ENCODE measurements at regions not wholly inside any gene's neighbourhood (a gene's known extent, or its start where the extent isn't known, plus 50 kb on each side); places are given as distances from the start of the nearest gene placed in this dataset.

- DNase-seq: no peak
- intact Hi-C loops (cut with DNase I): no loop called here
These were observed 221.9 kb upstream of the CDH4 start for GRCh38 chr20:61030130-61030529.

- no peak for DNase-seq
- intact Hi-C loops (cut with DNase I): no loop called here
These were observed 220.8 kb upstream of the CDH4 start for GRCh38 chr20:61031101-61031830.

- DNase-seq: no peak
- intact Hi-C loops (cut with DNase I): no loop called here
These were observed 214.6 kb upstream of the CDH4 start for GRCh38 chr20:61037498-61037897.

GRCh38 chr20:61041481-61041880 lies 210.6 kb upstream of the CDH4 start:
- DNase-seq: no peak
- intact Hi-C loops (cut with DNase I): no loop called here

- peak in 2 of 10 donors; percentile 19 to 23 for DNase-seq
- intact Hi-C loops (cut with DNase I): no loop called here
These were observed 209.3 kb upstream of the CDH4 start for GRCh38 chr20:61042506-61043385.

GRCh38 chr20:61043681-61044080 lies 208.4 kb upstream of the CDH4 start:
- no peak for DNase-seq
- intact Hi-C loops (cut with DNase I): no loop called here

- DNase-seq: no peak
- intact Hi-C loops (cut with DNase I): no loop called here
These were observed 207.6 kb upstream of the CDH4 start for GRCh38 chr20:61044499-61044898.

GRCh38 chr20:61045091-61045490 lies 207.0 kb upstream of the CDH4 start:
- intact Hi-C loops (cut with DNase I): no loop called here
- no peak for DNase-seq

- DNase-seq: peak in 2 of 10 donors; percentile 85 to 93
- intact Hi-C loops (cut with DNase I): no loop called here
These were observed 206.0 kb upstream of the CDH4 start for GRCh38 chr20:61045876-61046585.

- intact Hi-C loops (cut with DNase I): no loop called here
- no peak for DNase-seq
These were observed 205.2 kb upstream of the CDH4 start for GRCh38 chr20:61046721-61047351.

- intact Hi-C loops (cut with DNase I): no loop called here
- no peak for DNase-seq
These were observed 204.5 kb upstream of the CDH4 start for GRCh38 chr20:61047515-61047914.

GRCh38 chr20:61048302-61048701 lies 203.8 kb upstream of the CDH4 start:
- intact Hi-C loops (cut with DNase I): no loop called here
- no peak for DNase-seq

- intact Hi-C loops (cut with DNase I): no loop called here
- no peak for DNase-seq
These were observed 202.4 kb upstream of the CDH4 start for GRCh38 chr20:61049684-61050083.

GRCh38 chr20:61050336-61050890 lies 201.6 kb upstream of the CDH4 start:
- no peak for DNase-seq
- intact Hi-C loops (cut with DNase I): no loop called here

GRCh38 chr20:61052195-61052750 lies 199.8 kb upstream of the CDH4 start:
- intact Hi-C loops (cut with DNase I): no loop called here
- DNase-seq: no peak

- DNase-seq: no peak
These were observed 199.2 kb upstream of the CDH4 start for GRCh38 chr20:61052776-61053442.

GRCh38 chr20:61053487-61053886 lies 198.6 kb upstream of the CDH4 start:
- DNase-seq: no peak
- intact Hi-C loops (cut with DNase I): no loop called here

More at GRCh38 chr20:61052776-61053442, 199.2 kb upstream of the CDH4 start:
- intact Hi-C loops (cut with DNase I): no loop called here

GRCh38 chr20:61053889-61054288 lies 198.2 kb upstream of the CDH4 start:
- no peak for DNase-seq
- intact Hi-C loops (cut with DNase I): no loop called here

GRCh38 chr20:61054411-61054810 lies 197.7 kb upstream of the CDH4 start:
- intact Hi-C loops (cut with DNase I): no loop called here
- DNase-seq: no peak

Measured in posterior cingulate gyrus (tissue), 11 donors.